ENCODE measurements at regions not wholly inside any gene's neighbourhood (a gene's known extent, or its start where the extent isn't known, plus 50 kb on each side); places are given as distances from the start of the nearest gene placed in this dataset.

DNA sequence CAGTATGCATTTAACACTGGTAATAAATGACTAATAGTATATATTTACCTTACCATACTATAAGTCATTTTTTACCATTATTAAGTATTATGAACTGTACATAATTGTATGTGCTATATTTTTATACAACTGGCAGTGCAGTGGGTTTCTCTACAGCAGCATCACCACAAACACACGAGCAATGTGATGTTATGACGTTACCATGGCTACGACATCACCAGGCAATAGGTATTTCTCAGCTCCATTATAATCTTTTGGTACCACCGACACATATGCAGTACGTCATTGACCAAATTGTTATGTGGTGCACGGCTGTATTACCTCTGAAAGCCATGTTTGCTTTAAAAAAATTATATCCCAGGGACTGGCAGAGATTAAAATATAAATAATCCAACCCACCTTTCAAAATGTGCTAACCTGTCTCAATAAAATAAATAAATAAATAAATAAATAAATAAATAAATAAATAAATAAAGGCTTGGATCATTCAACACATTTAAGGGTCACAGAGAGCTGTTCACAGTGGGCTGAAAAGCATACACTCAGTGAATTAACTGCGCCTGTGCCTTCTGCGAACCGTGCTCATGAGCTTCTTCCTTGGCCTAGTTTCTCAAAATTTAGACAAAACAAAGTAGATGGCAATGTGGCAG, 121.4 kb upstream of the SLC35F3 start (continued):
- no peak; the same call in none of the 2 replicates for TF ChIP-seq ZNF654 (tag by site-specific recombination; IDR thresholded peaks at IDR 0.05; ENCODE audit: low read depth)
- TF ChIP-seq, protein P1, sequence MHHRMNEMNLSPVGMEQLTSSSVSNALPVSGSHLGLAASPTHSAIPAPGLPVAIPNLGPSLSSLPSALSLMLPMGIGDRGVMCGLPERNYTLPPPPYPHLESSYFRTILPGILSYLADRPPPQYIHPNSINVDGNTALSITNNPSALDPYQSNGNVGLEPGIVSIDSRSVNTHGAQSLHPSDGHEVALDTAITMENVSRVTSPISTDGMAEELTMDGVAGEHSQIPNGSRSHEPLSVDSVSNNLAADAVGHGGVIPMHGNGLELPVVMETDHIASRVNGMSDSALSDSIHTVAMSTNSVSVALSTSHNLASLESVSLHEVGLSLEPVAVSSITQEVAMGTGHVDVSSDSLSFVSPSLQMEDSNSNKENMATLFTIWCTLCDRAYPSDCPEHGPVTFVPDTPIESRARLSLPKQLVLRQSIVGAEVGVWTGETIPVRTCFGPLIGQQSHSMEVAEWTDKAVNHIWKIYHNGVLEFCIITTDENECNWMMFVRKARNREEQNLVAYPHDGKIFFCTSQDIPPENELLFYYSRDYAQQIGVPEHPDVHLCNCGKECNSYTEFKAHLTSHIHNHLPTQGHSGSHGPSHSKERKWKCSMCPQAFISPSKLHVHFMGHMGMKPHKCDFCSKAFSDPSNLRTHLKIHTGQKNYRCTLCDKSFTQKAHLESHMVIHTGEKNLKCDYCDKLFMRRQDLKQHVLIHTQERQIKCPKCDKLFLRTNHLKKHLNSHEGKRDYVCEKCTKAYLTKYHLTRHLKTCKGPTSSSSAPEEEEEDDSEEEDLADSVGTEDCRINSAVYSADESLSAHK (tag by site-specific recombination; IDR thresholded peaks at IDR 0.05), result no peak
- TF ChIP-seq ZNF777 (tag by site-specific recombination; IDR thresholded peaks at IDR 0.05; ENCODE audit: borderline replicate concordance), result no peak
- TF ChIP-seq ZNF76 (tag by site-specific recombination; IDR thresholded peaks at IDR 0.05; ENCODE audit: borderline replicate concordance, low read depth), result no peak
- TF ChIP-seq BCL11B (tag by site-specific recombination; IDR thresholded peaks at IDR 0.05; ENCODE audit: low read depth), result no peak
- TF ChIP-seq ZNF140 (tag by site-specific recombination; IDR thresholded peaks at IDR 0.05), result peak; percentile 96
- no peak for TF ChIP-seq ZNF707 (tag by site-specific recombination; IDR thresholded peaks at IDR 0.05)
- TF ChIP-seq, protein P2, sequence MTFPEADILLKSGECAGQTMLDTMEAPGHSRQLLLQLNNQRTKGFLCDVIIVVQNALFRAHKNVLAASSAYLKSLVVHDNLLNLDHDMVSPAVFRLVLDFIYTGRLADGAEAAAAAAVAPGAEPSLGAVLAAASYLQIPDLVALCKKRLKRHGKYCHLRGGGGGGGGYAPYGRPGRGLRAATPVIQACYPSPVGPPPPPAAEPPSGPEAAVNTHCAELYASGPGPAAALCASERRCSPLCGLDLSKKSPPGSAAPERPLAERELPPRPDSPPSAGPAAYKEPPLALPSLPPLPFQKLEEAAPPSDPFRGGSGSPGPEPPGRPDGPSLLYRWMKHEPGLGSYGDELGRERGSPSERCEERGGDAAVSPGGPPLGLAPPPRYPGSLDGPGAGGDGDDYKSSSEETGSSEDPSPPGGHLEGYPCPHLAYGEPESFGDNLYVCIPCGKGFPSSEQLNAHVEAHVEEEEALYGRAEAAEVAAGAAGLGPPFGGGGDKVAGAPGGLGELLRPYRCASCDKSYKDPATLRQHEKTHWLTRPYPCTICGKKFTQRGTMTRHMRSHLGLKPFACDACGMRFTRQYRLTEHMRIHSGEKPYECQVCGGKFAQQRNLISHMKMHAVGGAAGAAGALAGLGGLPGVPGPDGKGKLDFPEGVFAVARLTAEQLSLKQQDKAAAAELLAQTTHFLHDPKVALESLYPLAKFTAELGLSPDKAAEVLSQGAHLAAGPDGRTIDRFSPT (tag by site-specific recombination; IDR thresholded peaks at IDR 0.05), result no peak
- TF ChIP-seq ZNF747 (tag by site-specific recombination; IDR thresholded peaks at IDR 0.05), result no peak
- TF ChIP-seq ZNF624 (tag by site-specific recombination; IDR thresholded peaks at IDR 0.05), result no peak
- TF ChIP-seq, protein P3, sequence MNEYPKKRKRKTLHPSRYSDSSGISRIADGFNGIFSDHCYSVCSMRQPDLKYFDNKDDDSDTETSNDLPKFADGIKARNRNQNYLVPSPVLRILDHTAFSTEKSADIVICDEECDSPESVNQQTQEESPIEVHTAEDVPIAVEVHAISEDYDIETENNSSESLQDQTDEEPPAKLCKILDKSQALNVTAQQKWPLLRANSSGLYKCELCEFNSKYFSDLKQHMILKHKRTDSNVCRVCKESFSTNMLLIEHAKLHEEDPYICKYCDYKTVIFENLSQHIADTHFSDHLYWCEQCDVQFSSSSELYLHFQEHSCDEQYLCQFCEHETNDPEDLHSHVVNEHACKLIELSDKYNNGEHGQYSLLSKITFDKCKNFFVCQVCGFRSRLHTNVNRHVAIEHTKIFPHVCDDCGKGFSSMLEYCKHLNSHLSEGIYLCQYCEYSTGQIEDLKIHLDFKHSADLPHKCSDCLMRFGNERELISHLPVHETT (tag by site-specific recombination; IDR thresholded peaks at IDR 0.05), result 0 out of 2 replicates have a peak, but pooled peaks have one; percentile 58
- TF ChIP-seq ZNF23 (tag by site-specific recombination; IDR thresholded peaks at IDR 0.05; ENCODE audit: borderline replicate concordance), result no peak
- TF ChIP-seq, protein P4, sequence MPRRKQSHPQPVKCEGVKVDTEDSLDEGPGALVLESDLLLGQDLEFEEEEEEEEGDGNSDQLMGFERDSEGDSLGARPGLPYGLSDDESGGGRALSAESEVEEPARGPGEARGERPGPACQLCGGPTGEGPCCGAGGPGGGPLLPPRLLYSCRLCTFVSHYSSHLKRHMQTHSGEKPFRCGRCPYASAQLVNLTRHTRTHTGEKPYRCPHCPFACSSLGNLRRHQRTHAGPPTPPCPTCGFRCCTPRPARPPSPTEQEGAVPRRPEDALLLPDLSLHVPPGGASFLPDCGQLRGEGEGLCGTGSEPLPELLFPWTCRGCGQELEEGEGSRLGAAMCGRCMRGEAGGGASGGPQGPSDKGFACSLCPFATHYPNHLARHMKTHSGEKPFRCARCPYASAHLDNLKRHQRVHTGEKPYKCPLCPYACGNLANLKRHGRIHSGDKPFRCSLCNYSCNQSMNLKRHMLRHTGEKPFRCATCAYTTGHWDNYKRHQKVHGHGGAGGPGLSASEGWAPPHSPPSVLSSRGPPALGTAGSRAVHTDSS (tag by site-specific recombination; IDR thresholded peaks at IDR 0.05), result no peak
- TF ChIP-seq, protein P5, sequence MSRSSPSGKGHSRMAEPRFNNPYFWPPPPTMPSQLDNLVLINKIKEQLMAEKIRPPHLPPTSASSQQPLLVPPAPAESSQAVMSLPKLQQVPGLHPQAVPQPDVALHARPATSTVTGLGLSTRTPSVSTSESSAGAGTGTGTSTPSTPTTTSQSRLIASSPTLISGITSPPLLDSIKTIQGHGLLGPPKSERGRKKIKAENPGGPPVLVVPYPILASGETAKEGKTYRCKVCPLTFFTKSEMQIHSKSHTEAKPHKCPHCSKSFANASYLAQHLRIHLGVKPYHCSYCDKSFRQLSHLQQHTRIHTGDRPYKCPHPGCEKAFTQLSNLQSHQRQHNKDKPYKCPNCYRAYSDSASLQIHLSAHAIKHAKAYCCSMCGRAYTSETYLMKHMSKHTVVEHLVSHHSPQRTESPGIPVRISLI (tag by site-specific recombination; IDR thresholded peaks at IDR 0.05), result no peak
- no peak for TF ChIP-seq ZNF776 (tag by site-specific recombination; IDR thresholded peaks at IDR 0.05; ENCODE audit: borderline replicate concordance)
- TF ChIP-seq GLIS2 (tag by site-specific recombination; IDR thresholded peaks at IDR 0.05), result no peak
- TF ChIP-seq GLI2 (tag by site-specific recombination; IDR thresholded peaks at IDR 0.05; ENCODE audit: borderline replicate concordance, low read depth), result no peak; the same call in 1 of the 2 replicates
- TF ChIP-seq HOXD13 (CRISPR knock-in tag; IDR thresholded peaks at IDR 0.05; ENCODE audit: borderline replicate concordance), result no peak
- no peak for TF ChIP-seq ZNF184 (tag by site-specific recombination; IDR thresholded peaks at IDR 0.05)
- no peak for TF ChIP-seq ZNF274 (IDR thresholded peaks at IDR 0.05; ENCODE audit: low read length)
- TF ChIP-seq ZNF274 (tag by site-specific recombination; IDR thresholded peaks at IDR 0.05; ENCODE audit: borderline replicate concordance), result no peak
- peak; percentile 73; the same call in 1 of the 2 replicates for TF ChIP-seq ZNF266 (tag by site-specific recombination; IDR thresholded peaks at IDR 0.05; ENCODE audit: low read depth)
- TF ChIP-seq, protein P6, sequence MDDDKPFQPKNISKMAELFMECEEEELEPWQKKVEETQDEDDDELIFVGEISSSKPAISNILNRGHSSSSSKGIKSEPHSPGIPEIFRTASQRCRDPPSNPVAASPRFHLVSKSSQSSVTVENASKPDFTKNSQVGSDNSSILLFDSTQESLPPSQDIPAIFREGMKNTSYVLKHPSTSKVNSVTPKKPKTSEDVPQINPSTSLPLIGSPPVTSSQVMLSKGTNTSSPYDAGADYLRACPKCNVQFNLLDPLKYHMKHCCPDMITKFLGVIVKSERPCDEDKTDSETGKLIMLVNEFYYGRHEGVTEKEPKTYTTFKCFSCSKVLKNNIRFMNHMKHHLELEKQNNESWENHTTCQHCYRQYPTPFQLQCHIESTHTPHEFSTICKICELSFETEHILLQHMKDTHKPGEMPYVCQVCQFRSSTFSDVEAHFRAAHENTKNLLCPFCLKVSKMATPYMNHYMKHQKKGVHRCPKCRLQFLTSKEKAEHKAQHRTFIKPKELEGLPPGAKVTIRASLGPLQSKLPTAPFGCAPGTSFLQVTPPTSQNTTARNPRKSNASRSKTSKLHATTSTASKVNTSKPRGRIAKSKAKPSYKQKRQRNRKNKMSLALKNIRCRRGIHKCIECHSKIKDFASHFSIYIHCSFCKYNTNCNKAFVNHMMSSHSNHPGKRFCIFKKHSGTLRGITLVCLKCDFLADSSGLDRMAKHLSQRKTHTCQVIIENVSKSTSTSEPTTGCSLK (tag by site-specific recombination; IDR thresholded peaks at IDR 0.05), result no peak
- TF ChIP-seq ZFP41 (tag by site-specific recombination; IDR thresholded peaks at IDR 0.05; ENCODE audit: borderline replicate concordance), result no peak
- peak; percentile 75 for TF ChIP-seq ZNF664 (tag by site-specific recombination; IDR thresholded peaks at IDR 0.05)
- TF ChIP-seq ZIC2 (tag by site-specific recombination; IDR thresholded peaks at IDR 0.05), result no peak
- TF ChIP-seq, protein P7, sequence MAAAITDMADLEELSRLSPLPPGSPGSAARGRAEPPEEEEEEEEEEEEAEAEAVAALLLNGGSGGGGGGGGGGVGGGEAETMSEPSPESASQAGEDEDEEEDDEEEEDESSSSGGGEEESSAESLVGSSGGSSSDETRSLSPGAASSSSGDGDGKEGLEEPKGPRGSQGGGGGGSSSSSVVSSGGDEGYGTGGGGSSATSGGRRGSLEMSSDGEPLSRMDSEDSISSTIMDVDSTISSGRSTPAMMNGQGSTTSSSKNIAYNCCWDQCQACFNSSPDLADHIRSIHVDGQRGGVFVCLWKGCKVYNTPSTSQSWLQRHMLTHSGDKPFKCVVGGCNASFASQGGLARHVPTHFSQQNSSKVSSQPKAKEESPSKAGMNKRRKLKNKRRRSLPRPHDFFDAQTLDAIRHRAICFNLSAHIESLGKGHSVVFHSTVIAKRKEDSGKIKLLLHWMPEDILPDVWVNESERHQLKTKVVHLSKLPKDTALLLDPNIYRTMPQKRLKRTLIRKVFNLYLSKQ (tag by site-specific recombination; IDR thresholded peaks at IDR 0.05; ENCODE audit: borderline replicate concordance), result peak; percentile 56; the same call in 1 of the 2 replicates

Data from HEK293 (cell line).